GM21737 (cell line): ENCODE measurements at regions not wholly inside any gene's neighbourhood (a gene's known extent, or its start where the extent isn't known, plus 50 kb on each side); places are given as distances from the start of the nearest gene placed in this dataset.
"Not testable (repeated sequence)": the region's sequence is repeated elsewhere in the genome, so short reads cannot be mapped to it uniquely, and the experiment has no call there.

Experiments
- ATAC-seq: cut with Tn5 transposase; IDR thresholded peaks from one replicate; pipeline ENCODE4 v1.9.1; 2021; ENCODE audit warnings: mild to moderate bottlenecking, moderate library complexity; ENCODE audit not compliant: unreplicated experiment

- no peak for ATAC-seq
Measured at GRCh38 chr4:161329852-161330251, 833.9 kb downstream of the FSTL5 start.

GRCh38 chr4:161321706-161322105, 842.1 kb downstream of the FSTL5 start:
- ATAC-seq, result no peak

- ATAC-seq, result no peak
Measured at GRCh38 chr4:161320377-161320776, 843.4 kb downstream of the FSTL5 start.

- ATAC-seq, result no peak
Measured at GRCh38 chr4:161317000-161317399, 846.8 kb downstream of the FSTL5 start.

GRCh38 chr4:161314371-161314770, 849.4 kb downstream of the FSTL5 start:
- no peak for ATAC-seq

GRCh38 chr4:161303551-161303950, 860.2 kb downstream of the FSTL5 start:
- ATAC-seq, result no peak

GRCh38 chr4:161291222-161291621, 872.6 kb downstream of the FSTL5 start:
- ATAC-seq, result no peak

- no peak for ATAC-seq
Measured at GRCh38 chr4:161287678-161288352, 876.0 kb downstream of the FSTL5 start.

GRCh38 chr4:161285461-161285860, 878.3 kb downstream of the FSTL5 start:
- ATAC-seq, result no peak

GRCh38 chr4:161280929-161281328, 882.9 kb downstream of the FSTL5 start:
- ATAC-seq, result no peak

GRCh38 chr4:161279095-161279494, 884.7 kb downstream of the FSTL5 start:
- ATAC-seq, result no peak

GRCh38 chr4:161277150-161277787, 886.5 kb downstream of the FSTL5 start:
- not testable (repeated sequence) for ATAC-seq

GRCh38 chr4:161273607-161274006, 890.2 kb downstream of the FSTL5 start:
- no peak for ATAC-seq

- no peak for ATAC-seq
Measured at GRCh38 chr4:161260819-161261218, 903.0 kb downstream of the FSTL5 start.

- ATAC-seq, result no peak
Measured at GRCh38 chr4:161256716-161257115, 907.1 kb downstream of the FSTL5 start.

GRCh38 chr4:161256172-161256571, 907.6 kb downstream of the FSTL5 start:
- ATAC-seq, result no peak

GRCh38 chr4:161254375-161254774, 909.4 kb downstream of the FSTL5 start:
- no peak for ATAC-seq

- ATAC-seq, result no peak
Measured at GRCh38 chr4:161252520-161253141, 911.2 kb downstream of the FSTL5 start.

- no peak for ATAC-seq
Measured at GRCh38 chr4:161249779-161250440, 913.9 kb downstream of the FSTL5 start.

GRCh38 chr4:161248880-161249279, 914.9 kb downstream of the FSTL5 start:
- ATAC-seq, result no peak

GRCh38 chr4:161247831-161248230, 916.0 kb downstream of the FSTL5 start:
- no peak for ATAC-seq

- ATAC-seq, result no peak
Measured at GRCh38 chr4:161238033-161238432, 925.8 kb downstream of the FSTL5 start.
